ENCODE measurements at regions not wholly inside any gene's neighbourhood (a gene's known extent, or its start where the extent isn't known, plus 50 kb on each side); places are given as distances from the start of the nearest gene placed in this dataset.
"Not testable (repeated sequence)": the region's sequence is repeated elsewhere in the genome, so short reads cannot be mapped to it uniquely, and the experiment has no call there.

DNA sequence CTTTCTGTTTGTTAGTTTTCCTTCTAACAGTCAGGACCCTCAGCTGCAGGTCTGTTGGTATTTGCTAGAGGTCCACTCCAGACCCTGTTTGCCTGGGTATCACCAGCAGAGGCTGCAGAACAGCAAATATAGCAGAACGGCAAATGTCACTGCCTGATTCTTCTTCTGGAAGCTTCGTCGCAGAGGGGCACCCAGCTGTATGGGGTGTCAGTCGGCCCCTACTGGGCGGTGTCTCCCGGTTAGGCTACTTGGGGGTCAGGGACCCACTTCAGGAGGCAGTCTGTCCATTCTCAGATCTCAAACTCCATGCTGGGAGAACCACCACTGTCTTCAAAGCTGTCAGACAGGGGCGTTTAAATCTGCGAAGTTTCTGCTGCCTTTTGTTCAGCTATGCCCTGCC, 448.6 kb upstream of the UBE2E3 start:
- TF ChIP-seq POLR2A (IDR thresholded peaks at IDR 0.05) = not testable (repeated sequence)
- TF ChIP-seq, protein P1, sequence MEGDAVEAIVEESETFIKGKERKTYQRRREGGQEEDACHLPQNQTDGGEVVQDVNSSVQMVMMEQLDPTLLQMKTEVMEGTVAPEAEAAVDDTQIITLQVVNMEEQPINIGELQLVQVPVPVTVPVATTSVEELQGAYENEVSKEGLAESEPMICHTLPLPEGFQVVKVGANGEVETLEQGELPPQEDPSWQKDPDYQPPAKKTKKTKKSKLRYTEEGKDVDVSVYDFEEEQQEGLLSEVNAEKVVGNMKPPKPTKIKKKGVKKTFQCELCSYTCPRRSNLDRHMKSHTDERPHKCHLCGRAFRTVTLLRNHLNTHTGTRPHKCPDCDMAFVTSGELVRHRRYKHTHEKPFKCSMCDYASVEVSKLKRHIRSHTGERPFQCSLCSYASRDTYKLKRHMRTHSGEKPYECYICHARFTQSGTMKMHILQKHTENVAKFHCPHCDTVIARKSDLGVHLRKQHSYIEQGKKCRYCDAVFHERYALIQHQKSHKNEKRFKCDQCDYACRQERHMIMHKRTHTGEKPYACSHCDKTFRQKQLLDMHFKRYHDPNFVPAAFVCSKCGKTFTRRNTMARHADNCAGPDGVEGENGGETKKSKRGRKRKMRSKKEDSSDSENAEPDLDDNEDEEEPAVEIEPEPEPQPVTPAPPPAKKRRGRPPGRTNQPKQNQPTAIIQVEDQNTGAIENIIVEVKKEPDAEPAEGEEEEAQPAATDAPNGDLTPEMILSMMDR (IDR thresholded peaks at IDR 0.05) = not testable (repeated sequence)
